ENCODE measurements at regions not wholly inside any gene's neighbourhood (a gene's known extent, or its start where the extent isn't known, plus 50 kb on each side); places are given as distances from the start of the nearest gene placed in this dataset.
"Not testable (repeated sequence)": the region's sequence is repeated elsewhere in the genome, so short reads cannot be mapped to it uniquely, and the experiment has no call there.

- no peak for DNase-seq (ENCODE audit: low spot score)
Observed at GRCh38 chr4:23947826-23948225, 58.0 kb upstream of the PPARGC1A start.

GRCh38 chr4:23946299-23946698 lies 56.5 kb upstream of the PPARGC1A start:
- no peak for DNase-seq (ENCODE audit: low spot score)

- peak; percentile 19 for DNase-seq (ENCODE audit: low spot score)
Observed at GRCh38 chr4:23945451-23946017, 55.7 kb upstream of the PPARGC1A start.

- DNase-seq (ENCODE audit: low spot score), result not testable (repeated sequence)
Observed at GRCh38 chr4:23944556-23944955, 54.7 kb upstream of the PPARGC1A start.

GRCh38 chr4:23943478-23943877 lies 53.6 kb upstream of the PPARGC1A start:
- DNase-seq (ENCODE audit: low spot score), result no peak

GRCh38 chr4:23942471-23942870 lies 52.6 kb upstream of the PPARGC1A start:
- DNase-seq (ENCODE audit: low spot score), result no peak

All from NAMALWA (cell line).